GM21390 (cell line): ENCODE measurements at regions not wholly inside any gene's neighbourhood (a gene's known extent, or its start where the extent isn't known, plus 50 kb on each side); places are given as distances from the start of the nearest gene placed in this dataset.

Source experiments
- ATAC-seq: cut with Tn5 transposase; IDR thresholded peaks from one replicate; pipeline ENCODE4 v1.9.1; 2021; ENCODE audit not compliant: unreplicated experiment

- ATAC-seq = no peak
Observed at GRCh38 chr7:46421441-46422230, 500.6 kb upstream of the IGFBP3 start.

DNA sequence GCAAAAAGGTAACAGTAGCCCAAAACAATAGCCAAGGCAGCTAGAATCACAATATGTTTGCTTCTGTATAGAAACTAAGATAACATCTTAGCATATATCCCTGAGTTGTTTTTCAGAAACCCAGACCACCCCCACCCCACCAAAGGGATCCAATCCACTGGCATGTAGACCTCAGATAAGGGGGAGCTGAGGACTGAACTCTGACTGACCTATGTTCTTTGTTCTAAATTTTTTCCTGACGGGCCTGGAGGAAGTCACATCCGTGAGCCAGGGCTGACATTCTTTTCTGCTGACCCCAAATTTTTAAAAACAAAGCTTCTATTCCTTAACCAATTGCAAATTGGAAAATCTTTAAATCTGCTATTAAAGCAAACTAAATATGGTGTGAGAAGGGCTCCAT lies 493.9 kb upstream of the IGFBP3 start:
- no peak for ATAC-seq

GRCh38 chr7:46411236-46411635 lies 490.2 kb upstream of the IGFBP3 start:
- ATAC-seq = no peak

DNA sequence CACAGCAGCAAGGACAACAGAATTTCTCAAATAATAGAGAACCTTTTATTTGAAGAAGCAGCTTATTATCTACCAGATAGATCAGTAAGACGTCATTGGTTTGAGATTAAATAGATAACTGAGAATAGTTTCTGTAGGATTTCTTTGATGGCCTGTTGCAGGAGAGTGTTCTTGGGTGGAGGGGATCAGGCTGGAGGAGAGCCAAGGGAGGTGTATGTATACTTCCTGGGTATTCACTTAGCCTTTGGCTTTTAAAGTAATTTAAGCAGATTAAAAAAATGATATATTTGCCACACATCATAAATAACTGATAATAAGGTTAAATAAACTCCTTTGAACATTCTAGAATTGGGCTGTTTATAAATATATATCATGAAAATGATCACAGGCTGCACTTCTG lies 486.1 kb upstream of the IGFBP3 start:
- no peak for ATAC-seq

DNA sequence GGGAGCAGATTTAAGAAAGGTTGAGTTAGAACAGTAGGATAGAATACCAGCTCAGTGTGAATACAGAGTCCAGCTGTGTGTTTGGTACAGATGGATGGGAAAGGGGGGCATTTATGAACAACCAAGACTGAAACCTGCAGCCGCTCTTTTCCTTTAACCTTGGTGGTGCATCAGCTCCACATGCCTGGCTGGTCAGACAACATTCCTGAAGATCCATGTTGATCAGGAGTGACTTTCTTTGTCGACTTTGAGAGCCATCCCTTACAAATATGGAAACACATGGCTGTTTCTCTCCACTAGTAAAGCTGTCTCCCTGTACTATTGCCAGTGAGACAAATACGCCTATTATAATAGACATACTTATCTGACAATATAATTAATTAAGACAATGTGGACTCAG lies 476.5 kb upstream of the IGFBP3 start:
- ATAC-seq = no peak

- no peak for ATAC-seq
Observed at GRCh38 chr7:46396481-46396880, 475.4 kb upstream of the IGFBP3 start.

GRCh38 chr7:46393142-46393541 lies 472.1 kb upstream of the IGFBP3 start:
- no peak for ATAC-seq

DNA sequence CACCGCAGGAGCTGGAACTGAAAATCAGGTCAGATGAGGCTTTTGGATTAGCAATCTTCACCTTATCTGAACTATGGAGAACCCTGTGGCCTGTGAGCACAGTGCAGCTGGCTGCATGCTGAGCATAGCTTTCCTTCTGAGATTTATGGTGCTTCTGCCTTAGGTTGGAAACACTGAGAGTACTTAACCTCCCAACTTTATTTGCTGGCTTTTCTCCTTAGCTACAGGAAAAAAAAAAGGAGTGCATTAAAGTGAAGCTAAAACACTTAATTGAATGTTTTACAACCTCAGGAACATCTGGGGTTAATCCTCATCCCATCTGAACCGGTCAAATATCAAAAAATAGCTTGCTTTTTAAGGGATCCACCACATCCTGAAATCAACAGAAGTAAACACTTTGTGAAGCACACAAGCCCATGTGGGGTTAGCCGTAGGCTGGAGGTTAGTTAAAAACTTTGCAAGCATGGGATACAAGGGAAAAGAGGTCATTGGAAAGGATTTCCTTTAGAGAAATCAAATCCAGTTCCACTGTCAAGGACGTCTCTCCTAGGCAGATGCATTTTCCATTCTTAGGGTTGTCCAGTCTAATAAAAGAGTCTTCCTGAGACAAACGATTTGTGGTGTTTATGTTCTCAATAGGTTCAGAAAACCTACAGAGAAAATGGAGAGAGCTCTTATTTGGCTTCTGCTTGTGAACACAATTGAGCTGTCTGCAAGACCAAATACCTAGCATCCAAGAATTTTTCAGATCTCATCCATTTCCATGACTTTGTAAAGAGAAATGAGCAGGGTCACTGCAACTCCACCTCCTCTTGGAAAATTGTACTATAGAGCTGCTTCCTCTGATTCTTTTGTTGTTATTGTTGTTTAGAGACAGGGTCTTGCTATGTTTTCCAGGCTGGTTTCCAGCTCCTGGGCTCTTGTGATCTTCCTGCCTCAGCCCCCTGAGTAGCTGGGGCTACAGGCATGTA lies 470.4 kb upstream of the IGFBP3 start:
- no peak for ATAC-seq

- no peak for ATAC-seq
Observed at GRCh38 chr7:46390042-46390441, 469.0 kb upstream of the IGFBP3 start.

GRCh38 chr7:46389146-46389545 lies 468.1 kb upstream of the IGFBP3 start:
- no peak for ATAC-seq

- no peak for ATAC-seq
Observed at GRCh38 chr7:46387646-46388045, 466.6 kb upstream of the IGFBP3 start.

- ATAC-seq = no peak
Observed at GRCh38 chr7:46386428-46387399, 465.6 kb upstream of the IGFBP3 start.

DNA sequence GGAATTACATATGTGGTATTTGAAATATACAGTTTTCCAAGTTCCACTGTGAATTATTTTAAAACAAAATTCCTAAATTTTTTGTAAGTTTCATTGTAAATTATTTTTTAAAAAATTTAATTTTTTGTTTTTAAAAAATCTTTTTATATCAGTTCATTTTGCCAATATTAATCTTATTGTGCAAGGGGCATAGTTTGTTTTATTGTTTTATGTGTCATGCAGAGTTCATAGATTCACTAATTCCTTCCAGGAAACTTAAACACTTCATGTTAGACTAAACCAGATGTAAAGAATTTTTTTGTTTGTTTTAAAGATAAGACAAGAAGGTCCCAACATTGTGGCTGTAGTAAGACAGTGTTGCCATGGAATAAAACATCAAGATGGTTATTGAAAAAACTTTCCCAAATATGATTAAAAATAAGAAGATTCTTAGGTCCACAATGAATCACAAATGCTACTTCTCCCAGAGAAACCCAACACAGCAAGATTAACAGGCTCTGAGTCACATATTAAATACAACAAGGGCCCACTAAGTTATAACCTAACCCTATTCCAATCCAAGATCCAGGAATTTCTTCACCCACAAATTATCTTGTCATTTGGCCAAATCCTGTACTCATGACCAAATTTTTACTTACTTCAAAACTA lies 464.7 kb upstream of the IGFBP3 start:
- no peak for ATAC-seq

DNA sequence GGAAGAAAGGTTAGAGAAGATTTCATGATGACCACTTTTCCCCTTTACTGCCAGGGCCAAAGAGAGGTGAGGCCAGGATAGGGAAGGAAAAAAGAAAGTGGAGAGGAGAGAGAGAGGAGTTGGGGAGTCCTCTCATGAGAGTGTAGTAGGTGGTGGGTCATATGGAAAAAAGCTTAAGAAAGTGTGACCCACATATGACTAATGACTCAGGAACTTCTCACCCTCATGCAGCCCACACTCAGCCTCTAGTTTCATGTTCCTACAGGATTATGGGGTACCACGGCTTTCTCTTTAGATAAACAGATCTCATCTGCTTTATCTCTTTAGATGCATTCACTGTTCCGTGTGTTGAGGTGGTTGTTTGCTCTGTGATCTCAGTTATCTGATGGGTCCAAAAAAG lies 462.5 kb upstream of the IGFBP3 start:
- no peak for ATAC-seq

DNA sequence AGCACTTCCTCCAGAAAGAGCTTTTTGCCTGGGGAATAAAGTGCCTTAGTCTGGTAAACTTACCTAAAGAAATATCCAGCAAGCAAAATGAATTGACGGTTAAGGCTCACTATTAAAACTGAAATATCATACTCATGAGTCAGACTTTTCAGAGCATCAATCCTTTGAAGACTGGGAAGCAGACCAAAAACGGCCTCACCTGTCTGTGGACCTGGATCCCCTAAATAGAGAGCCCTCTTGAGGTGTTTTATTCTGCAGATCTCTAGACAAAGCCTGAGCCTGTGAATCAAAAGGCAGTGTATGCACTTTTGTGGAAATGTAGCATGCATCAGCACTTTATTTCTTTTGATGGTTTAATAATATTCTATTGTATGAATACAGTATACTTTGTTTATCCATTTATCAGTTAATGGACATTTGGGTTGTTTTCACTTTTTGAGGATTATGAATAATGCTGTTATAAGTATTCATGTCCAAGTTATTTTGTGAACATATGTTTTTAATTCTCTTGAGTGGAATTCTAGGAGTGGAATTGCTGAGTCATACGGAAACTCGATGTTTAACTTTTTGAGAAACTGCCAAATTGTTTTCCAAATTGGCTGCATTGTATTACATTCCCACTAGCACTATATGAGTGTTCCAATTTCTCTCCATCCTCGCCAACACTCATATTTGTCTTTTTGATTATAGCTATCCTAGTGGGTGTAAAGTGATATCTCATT lies 449.0 kb upstream of the IGFBP3 start:
- ATAC-seq = no peak

GRCh38 chr7:46368871-46369270 lies 447.8 kb upstream of the IGFBP3 start:
- ATAC-seq = no peak

DNA sequence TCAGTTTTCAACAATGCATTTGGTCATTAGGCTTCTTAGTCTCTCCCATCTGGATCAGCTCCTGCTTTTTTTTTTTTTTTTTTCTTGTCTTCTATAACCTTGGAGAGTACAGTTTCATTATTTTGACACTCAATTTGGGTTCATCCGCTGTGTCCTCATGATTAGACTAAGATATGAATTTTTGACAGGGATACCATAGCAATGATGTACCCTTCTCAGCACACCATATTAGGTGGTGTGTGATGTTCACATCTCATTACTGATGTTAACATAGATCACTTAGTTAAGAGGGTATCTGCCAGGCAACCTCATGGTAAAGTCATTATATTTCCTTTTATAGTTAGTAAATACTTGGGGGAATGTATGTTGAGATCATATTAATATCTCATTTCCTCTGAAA lies 445.5 kb upstream of the IGFBP3 start:
- ATAC-seq = no peak

DNA sequence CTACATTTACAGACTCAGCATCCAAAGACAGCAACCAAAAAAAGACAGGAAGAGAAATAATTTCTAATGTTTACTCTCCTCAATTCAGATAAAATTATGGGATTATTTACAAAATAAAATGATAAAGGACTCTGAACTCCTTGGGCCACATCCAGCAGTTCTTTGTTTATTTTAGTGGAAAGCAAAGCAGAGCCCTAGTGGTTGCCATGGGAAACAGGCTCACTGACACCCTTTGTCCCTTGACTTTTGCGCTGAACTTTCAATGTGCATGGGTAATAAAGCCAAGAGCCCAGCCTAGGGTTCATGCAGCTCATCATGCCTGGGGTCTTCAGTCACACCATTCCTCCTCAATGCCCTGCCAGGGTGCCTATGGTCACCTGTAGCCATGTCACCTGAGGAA lies 442.6 kb upstream of the IGFBP3 start:
- ATAC-seq = no peak

DNA sequence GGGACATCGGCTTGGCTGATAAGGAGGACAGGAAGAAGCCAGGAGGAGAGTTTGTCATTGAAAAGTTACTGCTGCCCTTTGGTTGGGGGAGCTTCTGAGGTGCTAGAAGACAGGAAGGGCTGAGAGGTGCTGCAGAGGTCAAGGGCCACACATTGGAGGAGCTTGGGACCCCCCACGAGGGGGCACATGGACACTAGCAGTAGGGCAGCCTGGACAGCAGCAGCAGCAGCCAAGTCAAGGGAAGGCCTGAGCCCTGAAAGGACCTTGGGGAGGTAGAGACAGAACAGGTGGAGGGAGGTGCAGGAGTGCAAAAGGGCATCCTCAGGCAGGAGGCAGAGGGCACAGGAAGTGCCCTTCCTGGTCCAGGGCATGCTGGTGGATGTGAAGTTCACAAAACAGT lies 439.7 kb upstream of the IGFBP3 start:
- ATAC-seq = no peak

DNA sequence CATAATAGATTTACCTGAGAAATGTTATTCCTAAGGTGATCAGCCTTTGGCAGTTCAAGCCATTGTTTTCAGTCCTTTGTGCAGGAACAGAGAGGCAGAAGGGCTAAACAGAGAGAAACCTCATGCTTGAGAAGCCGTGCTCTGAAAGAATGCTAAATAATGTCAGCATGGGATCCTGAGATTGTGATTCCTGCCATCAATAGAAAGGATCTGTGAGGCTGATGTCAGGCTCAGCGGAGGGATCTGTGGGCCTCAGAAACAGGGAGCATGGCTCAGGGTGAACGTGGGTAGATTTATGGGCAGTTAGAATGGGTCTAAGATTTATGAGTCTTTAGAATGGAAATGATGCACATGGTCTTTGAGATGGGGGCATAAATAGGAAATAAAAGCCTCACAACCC lies 439.2 kb upstream of the IGFBP3 start:
- ATAC-seq = no peak
